ENCODE measurements at regions not wholly inside any gene's neighbourhood (a gene's known extent, or its start where the extent isn't known, plus 50 kb on each side); places are given as distances from the start of the nearest gene placed in this dataset.
"Not testable (repeated sequence)": the region's sequence is repeated elsewhere in the genome, so short reads cannot be mapped to it uniquely, and the experiment has no call there.

- Histone ChIP-seq H3K27ac (ENCODE audit: low read depth, low read length) (no peak overlapping the region), H3K4me3 (ENCODE audit: low read depth, low read length) (no peak overlapping the region), H3K9me3 (ENCODE audit: control insufficient read depth, insufficient read depth, low read length) (peaks cover 16% of the 10 kb centered on the region; the same call in 1 of the 2 replicates), H3K27me3 (ENCODE audit: control insufficient read depth, insufficient read depth, low read length) (no peaks in the 10 kb centered on the region)
- no peak for TF ChIP-seq CTCF (IDR thresholded peaks at IDR 0.05; ENCODE audit: low read depth, low read length)
- POLR2A ChIA-PET, result no interaction called here
- CTCF ChIA-PET, result no interaction called here
- DNase-seq (ENCODE audit: low read depth, low spot score), result no peak
These were observed 335.1 kb upstream of the API5 start for GRCh38 chr11:42976636-42977217.

GRCh38 chr11:42992594-42992993 is 319.2 kb upstream of the API5 start:
- no peak overlapping the region for H3K4me3 ChIP-seq (ENCODE audit: low read depth, low read length)
- H3K27ac ChIP-seq (ENCODE audit: low read depth, low read length), result no peak overlapping the region
- no peak for DNase-seq (ENCODE audit: low read depth, low spot score)
- POLR2A ChIA-PET, result no interaction called here
- CTCF ChIA-PET, result interaction anchor here (1.7 kb wide), 1 partner anchor 291 kb away, joined by 3 read pairs; no protein-coding TSS in a partner anchor
- TF ChIP-seq CTCF (IDR thresholded peaks at IDR 0.05; ENCODE audit: low read depth, low read length), result no peak
- H3K9me3 ChIP-seq (ENCODE audit: control insufficient read depth, insufficient read depth, low read length), result peaks cover 8% of the 10 kb centered on the region
- H3K27me3 ChIP-seq (ENCODE audit: control insufficient read depth, insufficient read depth, low read length), result no peaks in the 10 kb centered on the region

GRCh38 chr11:42996421-42997307 is 315.1 kb upstream of the API5 start:
- Histone ChIP-seq H3K27ac (ENCODE audit: low read depth, low read length) (no peak overlapping the region), H3K9me3 (ENCODE audit: control insufficient read depth, insufficient read depth, low read length) (peaks cover 11% of the 10 kb centered on the region; the same call in 1 of the 2 replicates), H3K4me3 (ENCODE audit: low read depth, low read length) (no peak overlapping the region), H3K27me3 (ENCODE audit: control insufficient read depth, insufficient read depth, low read length) (no peaks in the 10 kb centered on the region)
- CTCF ChIA-PET, result no interaction called here
- POLR2A ChIA-PET, result no interaction called here
- no peak for TF ChIP-seq CTCF (IDR thresholded peaks at IDR 0.05; ENCODE audit: low read depth, low read length)
- DNase-seq (ENCODE audit: low read depth, low spot score), result no peak

- CTCF ChIA-PET, POLR2A ChIA-PET: not testable (repeated sequence)
These were observed 306.9 kb upstream of the API5 start for GRCh38 chr11:43004879-43005278.

GRCh38 chr11:43010042-43010441 is 301.8 kb upstream of the API5 start:
- H3K9me3 ChIP-seq (ENCODE audit: control insufficient read depth, insufficient read depth, low read length), result peaks cover 5% of the 10 kb centered on the region; the same call in 1 of the 2 replicates
- H3K27me3 ChIP-seq (ENCODE audit: control insufficient read depth, insufficient read depth, low read length), result no peaks in the 10 kb centered on the region
- CTCF ChIA-PET, result no interaction called here
- POLR2A ChIA-PET, result no interaction called here
- no peak overlapping the region for H3K4me3 ChIP-seq (ENCODE audit: low read depth, low read length)
- TF ChIP-seq CTCF (IDR thresholded peaks at IDR 0.05; ENCODE audit: low read depth, low read length), result no peak
- no peak for DNase-seq (ENCODE audit: low read depth, low spot score)
- no peak overlapping the region for H3K27ac ChIP-seq (ENCODE audit: low read depth, low read length)

More at GRCh38 chr11:43004879-43005278, 306.9 kb upstream of the API5 start:
- H3K4me3 ChIP-seq (ENCODE audit: low read depth, low read length); DNase-seq (ENCODE audit: low read depth, low spot score); H3K27ac ChIP-seq (ENCODE audit: low read depth, low read length); H3K27me3 ChIP-seq (ENCODE audit: control insufficient read depth, insufficient read depth, low read length); H3K9me3 ChIP-seq (ENCODE audit: control insufficient read depth, insufficient read depth, low read length): not testable (repeated sequence)
